ENCODE measurements at regions not wholly inside any gene's neighbourhood (a gene's known extent, or its start where the extent isn't known, plus 50 kb on each side); places are given as distances from the start of the nearest gene placed in this dataset.

- no peak for TF ChIP-seq CTCF (conservative IDR thresholded peaks at IDR 0.05; ENCODE audit: low read depth, low read length)
- H3K4me1 ChIP-seq (ENCODE audit: low read depth, poor library complexity, severe bottlenecking) = no peaks in the 10 kb centered on the region
- H4K20me1 ChIP-seq (ENCODE audit: insufficient read depth) = no peaks in the 10 kb centered on the region
- no peaks in the 10 kb centered on the region for H3K27me3 ChIP-seq (ENCODE audit: insufficient read depth, low read depth)
- H3K9ac ChIP-seq = no peak overlapping the region
- no peak overlapping the region for H3K27ac ChIP-seq
- no peak overlapping the region for H3K4me2 ChIP-seq
- no peak overlapping the region for H2AFZ ChIP-seq (ENCODE audit: low read depth)
- H3K79me2 ChIP-seq (ENCODE audit: insufficient read depth, low read depth) = no peaks in the 10 kb centered on the region
- H3K4me3 ChIP-seq (IDR thresholded peaks at IDR 0.05; ENCODE audit: insufficient read depth, low read depth, low read length) = no peak overlapping the region
- no peaks in the 10 kb centered on the region for H3K36me3 ChIP-seq (ENCODE audit: insufficient read depth)
These were observed 281.1 kb upstream of the MAN1A1 start for GRCh38 chr6:119630561-119631192.

GRCh38 chr6:119628691-119629594 is 279.4 kb upstream of the MAN1A1 start:
- no peak for TF ChIP-seq CTCF (conservative IDR thresholded peaks at IDR 0.05; ENCODE audit: low read depth, low read length)
- Histone ChIP-seq H4K20me1 (ENCODE audit: insufficient read depth) (no peaks in the 10 kb centered on the region), H3K4me3 (IDR thresholded peaks at IDR 0.05; ENCODE audit: insufficient read depth, low read depth, low read length) (no peak overlapping the region), H3K79me2 (ENCODE audit: insufficient read depth, low read depth) (no peaks in the 10 kb centered on the region), H3K36me3 (ENCODE audit: insufficient read depth) (no peaks in the 10 kb centered on the region), H3K9ac (no peak overlapping the region), H3K4me2 (no peak overlapping the region), H3K4me1 (ENCODE audit: low read depth, poor library complexity, severe bottlenecking) (no peaks in the 10 kb centered on the region), H3K27me3 (ENCODE audit: insufficient read depth, low read depth) (no peaks in the 10 kb centered on the region), H3K27ac (no peak overlapping the region), H2AFZ (ENCODE audit: low read depth) (no peak overlapping the region)

GRCh38 chr6:119627908-119628669 is 278.5 kb upstream of the MAN1A1 start:
- H3K4me2 ChIP-seq = no peak overlapping the region
- H3K4me1 ChIP-seq (ENCODE audit: low read depth, poor library complexity, severe bottlenecking) = no peaks in the 10 kb centered on the region
- no peak overlapping the region for H3K27ac ChIP-seq
- H3K4me3 ChIP-seq (IDR thresholded peaks at IDR 0.05; ENCODE audit: insufficient read depth, low read depth, low read length) = no peak overlapping the region
- no peak overlapping the region for H2AFZ ChIP-seq (ENCODE audit: low read depth)
- no peaks in the 10 kb centered on the region for H3K36me3 ChIP-seq (ENCODE audit: insufficient read depth)
- no peaks in the 10 kb centered on the region for H3K79me2 ChIP-seq (ENCODE audit: insufficient read depth, low read depth)
- no peaks in the 10 kb centered on the region for H3K27me3 ChIP-seq (ENCODE audit: insufficient read depth, low read depth)
- no peak overlapping the region for H3K9ac ChIP-seq
- no peaks in the 10 kb centered on the region for H4K20me1 ChIP-seq (ENCODE audit: insufficient read depth)
- no peak for TF ChIP-seq CTCF (conservative IDR thresholded peaks at IDR 0.05; ENCODE audit: low read depth, low read length)

- H3K79me2 ChIP-seq (ENCODE audit: insufficient read depth, low read depth) = no peaks in the 10 kb centered on the region
- H3K4me1 ChIP-seq (ENCODE audit: low read depth, poor library complexity, severe bottlenecking) = no peaks in the 10 kb centered on the region
- no peaks in the 10 kb centered on the region for H3K27me3 ChIP-seq (ENCODE audit: insufficient read depth, low read depth)
- TF ChIP-seq CTCF (conservative IDR thresholded peaks at IDR 0.05; ENCODE audit: low read depth, low read length) = no peak
- no peaks in the 10 kb centered on the region for H3K36me3 ChIP-seq (ENCODE audit: insufficient read depth)
- no peaks in the 10 kb centered on the region for H4K20me1 ChIP-seq (ENCODE audit: insufficient read depth)
- no peak overlapping the region for H3K27ac ChIP-seq
- H3K4me2 ChIP-seq = no peak overlapping the region
- H3K4me3 ChIP-seq (IDR thresholded peaks at IDR 0.05; ENCODE audit: insufficient read depth, low read depth, low read length) = no peak overlapping the region
- H2AFZ ChIP-seq (ENCODE audit: low read depth) = no peak overlapping the region
- H3K9ac ChIP-seq = no peak overlapping the region
These were observed 277.5 kb upstream of the MAN1A1 start for GRCh38 chr6:119626884-119627619.

Measured in KMS-11 (cell line).